Subcutaneous abdominal adipose tissue (tissue), 5 donors: ENCODE measurements at regions not wholly inside any gene's neighbourhood (a gene's known extent, or its start where the extent isn't known, plus 50 kb on each side); places are given as distances from the start of the nearest gene placed in this dataset.

Source experiments
- H3K27ac ChIP-seq: one replicate; pipeline ENCODE4 v1.7.0; 2013; ENCODE audit warnings: low read depth, mild to moderate bottlenecking, inconsistent platforms, low read length, moderate library complexity
- H3K27me3 ChIP-seq, 5 donors: one replicate each; pipeline ENCODE4 v1.7.0; 2013; ENCODE audit warnings: low read length in 5 of 5, inconsistent platforms in 1 of 5; ENCODE audit not compliant: control insufficient read depth in 5 of 5, insufficient read depth in 4 of 5
- H3K36me3 ChIP-seq, 5 donors: one replicate each; pipeline ENCODE4 v1.7.0; 2013; ENCODE audit warnings: low read length in 5 of 5; ENCODE audit not compliant: control insufficient read depth in 5 of 5, insufficient read depth in 5 of 5
- H3K4me1 ChIP-seq, 5 donors: one replicate each; pipeline ENCODE4 v1.7.0; 2013; ENCODE audit warnings: low read length in 5 of 5, mild to moderate bottlenecking in 3 of 5, moderate library complexity in 1 of 5; ENCODE audit not compliant: control insufficient read depth in 5 of 5, insufficient read depth in 5 of 5
- H3K4me3 ChIP-seq, 5 donors: one replicate each; pipeline ENCODE4 v1.7.0; 2013; ENCODE audit warnings: low read length in 5 of 5, low read depth in 1 of 5
- H3K9ac ChIP-seq, 5 donors: one replicate each; pipeline ENCODE4 v1.7.0; 2013; ENCODE audit warnings: low read length in 5 of 5, mild to moderate bottlenecking in 4 of 5, moderate library complexity in 3 of 5
- H3K9me3 ChIP-seq, 5 donors: one replicate each; pipeline ENCODE4 v1.7.0; 2013; ENCODE audit warnings: low read length in 5 of 5; ENCODE audit not compliant: control insufficient read depth in 5 of 5
- donor health status: healthy.
- donor health status: healthy.
- donor health status: healthy.
- donor health status: healthy.
- donor health status: healthy.

DNA sequence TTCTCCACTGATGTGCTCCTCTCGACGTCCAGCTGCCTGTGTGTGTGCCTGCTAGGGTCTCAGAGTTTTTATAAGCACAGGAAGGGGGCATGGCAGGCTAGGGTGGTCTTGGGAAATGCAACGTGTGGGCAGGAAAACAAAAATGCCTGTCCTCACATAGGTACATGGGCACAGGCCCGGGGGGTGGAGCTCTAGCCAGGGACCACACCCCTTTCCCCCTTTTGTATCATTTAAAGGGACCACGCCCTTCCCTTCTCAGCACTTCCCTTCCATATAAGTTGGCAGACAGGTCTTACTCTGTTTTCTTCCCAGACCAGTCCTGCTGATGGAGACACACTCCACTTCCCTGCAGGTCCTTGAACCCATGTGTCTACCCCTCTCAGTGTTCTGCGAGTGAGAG is 645.0 kb downstream of the CBLN2 start:
- Histone ChIP-seq H3K36me3 (no peaks in the 10 kb centered on the region), H3K9ac (no peak overlapping the region), H3K9me3 (peaks cover 0 to 3% (median 0%) of the 10 kb centered on the region in 5 donors), H3K4me3 (no peak overlapping the region), H3K4me1 (no peaks in the 10 kb centered on the region), H3K27me3 (no peaks in the 10 kb centered on the region), H3K27ac (no peak overlapping the region)

DNA sequence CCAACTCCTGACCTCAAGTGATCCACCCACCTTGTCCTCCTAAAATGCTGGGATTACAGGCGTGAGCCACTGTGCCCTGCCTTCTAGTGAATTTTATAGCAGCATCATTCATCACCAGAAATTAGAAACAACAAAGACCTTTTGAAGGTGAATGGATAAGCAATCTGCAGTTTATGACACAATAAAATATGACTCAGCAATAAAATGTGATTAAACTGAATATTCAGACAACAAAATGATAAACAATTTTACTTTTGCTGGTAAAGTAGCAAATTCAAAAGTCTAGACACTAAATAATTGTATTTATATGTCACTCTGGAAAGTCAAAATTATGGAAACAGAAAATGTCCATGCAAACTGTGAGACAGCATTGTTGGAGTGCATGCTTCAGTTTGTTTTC is 656.6 kb downstream of the CBLN2 start:
- Histone ChIP-seq H3K36me3 (no peaks in the 10 kb centered on the region), H3K27ac (no peak overlapping the region), H3K27me3 (no peaks in the 10 kb centered on the region), H3K9ac (no peak overlapping the region), H3K4me3 (no peak overlapping the region), H3K4me1 (no peaks in the 10 kb centered on the region), H3K9me3 (no peaks in the 10 kb centered on the region)

DNA sequence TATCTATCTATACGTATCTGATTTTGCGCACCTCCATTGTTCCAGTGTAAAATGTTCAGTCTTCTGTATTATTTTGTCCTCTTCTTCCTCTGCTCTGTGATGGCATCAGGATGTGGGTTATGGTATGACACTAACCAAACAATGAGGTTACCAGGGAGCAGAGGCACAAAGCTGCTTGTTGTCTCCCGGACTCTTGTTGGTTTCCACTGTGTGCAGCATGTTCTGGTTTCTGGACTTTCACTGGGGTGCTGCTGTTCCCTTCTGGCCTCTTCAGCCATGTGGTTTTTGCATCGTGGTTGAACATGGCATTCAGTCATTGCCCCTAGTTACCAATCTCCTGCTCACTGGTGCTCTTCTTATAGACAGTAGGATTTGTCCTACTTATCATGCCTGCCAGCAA is 665.9 kb downstream of the CBLN2 start:
- no peaks in the 10 kb centered on the region for H3K9me3 ChIP-seq
- no peaks in the 10 kb centered on the region for H3K36me3 ChIP-seq
- H3K4me3 ChIP-seq, result no peak overlapping the region
- no peaks in the 10 kb centered on the region for H3K27me3 ChIP-seq
- no peak overlapping the region for H3K27ac ChIP-seq
- H3K4me1 ChIP-seq, result no peaks in the 10 kb centered on the region
- H3K9ac ChIP-seq, result no peak overlapping the region

DNA sequence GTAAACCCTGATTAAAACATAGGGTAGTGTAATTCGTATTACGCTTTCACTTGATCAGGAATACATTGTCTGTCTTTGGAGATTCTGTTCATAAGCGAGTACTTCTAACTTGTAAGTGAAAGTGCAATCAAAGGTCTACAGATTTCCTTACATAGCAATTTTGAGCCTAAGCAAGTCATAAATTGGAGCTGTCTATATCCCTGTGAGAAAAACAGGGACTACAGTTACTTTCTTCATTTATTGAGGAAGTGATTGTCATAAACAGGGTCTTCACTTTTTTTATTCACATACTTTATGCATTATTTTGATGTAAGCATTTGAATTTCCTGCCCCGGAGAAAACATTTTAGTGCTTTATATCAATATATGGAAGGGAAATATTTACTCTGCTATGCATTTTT is 670.4 kb downstream of the CBLN2 start:
- H3K27ac ChIP-seq, result no peak overlapping the region
- no peak overlapping the region for H3K9ac ChIP-seq
- no peaks in the 10 kb centered on the region for H3K36me3 ChIP-seq
- no peak overlapping the region for H3K4me3 ChIP-seq
- H3K27me3 ChIP-seq, result no peaks in the 10 kb centered on the region
- no peaks in the 10 kb centered on the region for H3K4me1 ChIP-seq
- H3K9me3 ChIP-seq, result no peaks in the 10 kb centered on the region

DNA sequence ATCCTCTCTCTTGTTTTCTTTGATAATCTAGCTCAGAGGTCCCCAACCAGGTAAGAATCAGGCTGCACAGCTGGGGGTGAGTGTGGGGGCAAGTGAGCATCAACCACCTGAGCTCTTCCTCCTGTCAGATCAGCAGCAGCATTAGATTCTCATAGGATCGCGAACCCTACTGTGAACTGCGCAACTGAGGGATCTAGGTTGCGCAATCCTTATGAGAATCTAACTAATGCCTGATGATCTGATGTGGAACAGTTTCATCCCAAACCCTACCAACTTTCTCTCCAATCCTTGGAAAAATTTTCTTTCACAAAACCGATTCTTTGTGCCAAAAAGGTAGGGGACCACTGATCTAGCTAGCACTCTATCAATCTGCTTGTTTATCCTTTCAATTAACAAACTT is 678.3 kb downstream of the CBLN2 start:
- H3K27ac ChIP-seq, result no peak overlapping the region
- no peaks in the 10 kb centered on the region for H3K4me1 ChIP-seq
- no peaks in the 10 kb centered on the region for H3K9me3 ChIP-seq
- H3K4me3 ChIP-seq, result no peak overlapping the region
- no peak overlapping the region for H3K9ac ChIP-seq
- H3K27me3 ChIP-seq, result no peaks in the 10 kb centered on the region
- no peaks in the 10 kb centered on the region for H3K36me3 ChIP-seq

DNA sequence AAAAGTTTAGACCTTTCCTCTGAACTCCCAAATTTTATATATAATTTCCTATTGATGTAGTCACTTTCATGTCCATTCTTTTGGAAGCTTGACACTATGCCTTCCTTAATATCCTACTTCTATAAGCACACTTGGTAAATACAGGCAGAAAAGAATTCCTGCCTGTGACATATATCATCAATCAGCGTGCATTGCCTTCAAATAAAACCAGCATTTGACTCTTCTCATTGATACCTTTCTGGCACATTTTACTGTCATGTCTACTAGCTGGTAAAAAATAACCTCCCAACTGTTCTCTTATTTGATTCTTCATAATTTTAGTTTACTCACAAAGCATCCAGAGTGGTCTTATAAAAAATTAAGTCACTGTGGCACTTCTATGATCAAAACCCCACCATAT is 693.5 kb downstream of the CBLN2 start:
- no peak overlapping the region for H3K27ac ChIP-seq
- no peak overlapping the region for H3K9ac ChIP-seq
- H3K27me3 ChIP-seq, result no peaks in the 10 kb centered on the region
- no peak overlapping the region for H3K4me3 ChIP-seq
- no peaks in the 10 kb centered on the region for H3K36me3 ChIP-seq
- peaks cover 0 to 10% (median 0%) of the 10 kb centered on the region in 5 donors for H3K9me3 ChIP-seq
- no peaks in the 10 kb centered on the region for H3K4me1 ChIP-seq

DNA sequence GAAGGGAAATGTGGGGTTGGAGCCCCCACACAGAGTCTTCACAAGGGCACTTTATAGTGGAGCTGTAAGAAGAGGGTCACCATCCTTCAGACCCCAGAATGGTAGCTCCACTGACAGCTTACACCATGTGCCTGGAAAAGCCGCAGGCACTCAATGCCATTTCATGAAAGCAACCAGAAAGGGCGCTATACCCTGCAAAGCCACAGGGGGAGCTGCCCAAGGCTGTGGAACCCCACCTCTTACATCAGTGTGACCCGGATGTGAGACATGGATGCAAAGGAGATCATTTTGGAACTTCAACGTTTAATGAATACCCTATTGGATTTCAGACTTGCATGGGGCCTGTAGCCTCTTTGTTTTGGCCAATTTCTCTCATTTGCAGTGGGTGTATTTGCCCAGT is 694.7 kb downstream of the CBLN2 start:
- H3K27ac ChIP-seq, result no peak overlapping the region
- no peaks in the 10 kb centered on the region for H3K36me3 ChIP-seq
- peaks cover 0 to 10% (median 0%) of the 10 kb centered on the region in 5 donors for H3K9me3 ChIP-seq
- H3K9ac ChIP-seq, result no peak overlapping the region
- no peaks in the 10 kb centered on the region for H3K4me1 ChIP-seq
- no peaks in the 10 kb centered on the region for H3K27me3 ChIP-seq
- no peak overlapping the region for H3K4me3 ChIP-seq

DNA sequence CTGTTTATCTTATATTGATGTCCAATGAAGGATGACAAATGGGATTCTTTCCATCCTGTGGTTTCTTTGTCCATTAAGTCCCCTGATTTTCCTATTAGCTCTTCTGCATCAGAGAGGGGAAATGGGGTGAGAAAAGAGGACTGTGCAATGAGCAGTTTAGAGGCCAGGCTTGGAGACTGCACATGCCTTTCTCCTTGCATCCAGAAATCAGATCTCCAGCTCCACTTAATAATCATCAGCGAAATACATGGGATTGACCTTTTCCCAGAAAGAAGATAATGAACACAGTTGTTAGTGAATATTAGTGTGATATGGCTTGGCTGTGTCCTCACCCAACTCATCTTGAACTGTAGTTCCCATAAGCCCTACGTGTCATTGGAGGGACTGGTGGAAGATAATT is 697.4 kb downstream of the CBLN2 start:
- H3K27me3 ChIP-seq, result no peaks in the 10 kb centered on the region
- peaks cover 0 to 10% (median 0%) of the 10 kb centered on the region in 5 donors for H3K9me3 ChIP-seq
- H3K9ac ChIP-seq, result no peak overlapping the region
- no peaks in the 10 kb centered on the region for H3K4me1 ChIP-seq
- H3K27ac ChIP-seq, result no peak overlapping the region
- no peaks in the 10 kb centered on the region for H3K36me3 ChIP-seq
- H3K4me3 ChIP-seq, result no peak overlapping the region

DNA sequence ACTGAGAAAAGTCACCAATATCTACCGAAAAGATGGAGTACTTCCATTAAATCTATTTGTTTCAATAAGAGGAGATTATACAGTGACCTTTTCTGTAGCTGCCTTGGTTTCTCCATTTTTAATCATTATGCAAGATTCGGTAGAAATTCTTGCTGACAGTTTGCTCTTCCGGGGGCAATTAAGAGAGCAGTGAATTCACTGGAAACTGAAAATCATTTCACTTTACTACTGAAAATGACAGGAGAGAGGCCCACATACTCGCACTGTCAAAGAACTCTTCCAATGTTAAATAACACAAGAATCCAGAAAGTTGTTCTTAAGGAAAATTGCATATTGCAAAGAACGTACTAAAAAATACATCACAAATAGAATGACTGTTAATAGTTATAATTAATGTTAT is 699.3 kb downstream of the CBLN2 start:
- peaks cover 0 to 10% (median 0%) of the 10 kb centered on the region in 5 donors for H3K9me3 ChIP-seq
- no peak overlapping the region for H3K4me3 ChIP-seq
- H3K9ac ChIP-seq, result no peak overlapping the region
- H3K4me1 ChIP-seq, result no peaks in the 10 kb centered on the region
- H3K27ac ChIP-seq, result no peak overlapping the region
- H3K27me3 ChIP-seq, result no peaks in the 10 kb centered on the region
- no peaks in the 10 kb centered on the region for H3K36me3 ChIP-seq

DNA sequence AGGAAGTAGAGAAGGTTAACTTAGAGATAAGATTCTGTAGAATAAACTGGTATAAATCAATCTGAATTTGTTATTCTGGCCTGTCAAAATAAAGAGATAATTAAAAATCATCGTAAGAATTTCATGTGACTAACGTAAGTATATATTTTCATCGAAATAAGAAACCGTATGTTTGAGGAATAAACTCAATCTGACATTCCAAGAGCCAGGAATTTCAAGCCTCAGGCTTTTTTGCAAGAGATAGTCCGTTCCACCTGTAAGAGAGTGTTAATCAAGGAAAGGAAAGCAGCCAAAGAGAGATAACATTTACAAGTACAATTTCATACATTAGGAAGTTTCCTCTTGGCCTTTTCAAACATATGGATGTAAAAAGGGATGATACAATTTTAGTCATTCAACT is 701.5 kb downstream of the CBLN2 start:
- Histone ChIP-seq H3K4me1 (no peaks in the 10 kb centered on the region), H3K4me3 (no peak overlapping the region), H3K9ac (no peak overlapping the region), H3K36me3 (no peaks in the 10 kb centered on the region), H3K27me3 (no peaks in the 10 kb centered on the region), H3K27ac (no peak overlapping the region), H3K9me3 (peaks cover 0 to 6% (median 0%) of the 10 kb centered on the region in 5 donors)

DNA sequence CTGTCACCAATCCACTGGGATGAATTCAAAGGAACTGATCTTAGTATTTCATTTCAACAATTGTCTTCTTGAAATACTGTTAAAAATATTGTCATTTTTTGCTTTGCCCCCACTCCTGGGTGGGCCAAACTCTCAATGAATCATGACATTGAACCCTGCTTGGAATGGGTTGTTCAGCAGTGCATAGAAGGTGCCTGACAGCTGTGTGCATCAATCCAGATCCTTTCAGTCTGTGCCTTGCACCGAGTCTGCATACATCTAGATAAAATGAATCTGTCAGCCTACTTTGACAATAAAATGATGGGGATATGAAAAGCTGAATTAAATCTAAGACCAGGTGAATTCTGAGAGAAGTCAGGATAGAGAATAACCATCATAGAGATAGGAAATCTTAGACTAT is 706.6 kb downstream of the CBLN2 start:
- no peaks in the 10 kb centered on the region for H3K36me3 ChIP-seq
- H3K9me3 ChIP-seq, result no peaks in the 10 kb centered on the region
- H3K4me1 ChIP-seq, result no peaks in the 10 kb centered on the region
- H3K27ac ChIP-seq, result no peak overlapping the region
- H3K4me3 ChIP-seq, result no peak overlapping the region
- H3K9ac ChIP-seq, result no peak overlapping the region
- no peaks in the 10 kb centered on the region for H3K27me3 ChIP-seq
